ENCODE measurements at regions not wholly inside any gene's neighbourhood (a gene's known extent, or its start where the extent isn't known, plus 50 kb on each side); places are given as distances from the start of the nearest gene placed in this dataset.

DNA sequence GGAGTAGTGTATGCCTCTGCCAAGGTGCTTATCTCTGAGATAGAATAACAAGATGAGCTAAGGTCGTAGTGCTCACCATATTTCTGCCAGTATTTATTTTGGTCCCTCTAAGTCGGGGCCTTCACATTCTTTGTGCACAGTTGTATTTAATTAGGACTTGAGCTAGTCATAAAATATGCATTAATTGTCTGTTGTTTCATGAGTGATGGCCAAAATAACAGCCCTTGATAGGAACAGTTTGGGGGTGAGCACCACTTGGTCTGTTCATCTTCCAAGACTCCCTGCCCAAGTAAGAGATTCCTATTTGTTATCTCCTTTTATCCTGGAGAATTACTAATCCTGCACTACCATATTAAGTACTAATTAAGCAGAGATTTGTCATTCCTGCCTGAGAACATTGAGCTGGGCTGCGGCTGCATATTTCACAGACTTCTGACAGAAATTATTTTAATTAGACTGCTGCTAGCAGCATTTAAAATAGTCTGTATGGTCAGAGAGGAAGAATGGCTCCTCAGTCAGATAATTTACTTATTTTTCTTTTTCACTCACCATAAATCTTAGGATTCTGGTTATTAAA is 435.1 kb downstream of the MTX2 start:
- H3K4me3 Mint-ChIP-seq (ENCODE audit: unreplicated experiment): no peak overlapping the region

DNA sequence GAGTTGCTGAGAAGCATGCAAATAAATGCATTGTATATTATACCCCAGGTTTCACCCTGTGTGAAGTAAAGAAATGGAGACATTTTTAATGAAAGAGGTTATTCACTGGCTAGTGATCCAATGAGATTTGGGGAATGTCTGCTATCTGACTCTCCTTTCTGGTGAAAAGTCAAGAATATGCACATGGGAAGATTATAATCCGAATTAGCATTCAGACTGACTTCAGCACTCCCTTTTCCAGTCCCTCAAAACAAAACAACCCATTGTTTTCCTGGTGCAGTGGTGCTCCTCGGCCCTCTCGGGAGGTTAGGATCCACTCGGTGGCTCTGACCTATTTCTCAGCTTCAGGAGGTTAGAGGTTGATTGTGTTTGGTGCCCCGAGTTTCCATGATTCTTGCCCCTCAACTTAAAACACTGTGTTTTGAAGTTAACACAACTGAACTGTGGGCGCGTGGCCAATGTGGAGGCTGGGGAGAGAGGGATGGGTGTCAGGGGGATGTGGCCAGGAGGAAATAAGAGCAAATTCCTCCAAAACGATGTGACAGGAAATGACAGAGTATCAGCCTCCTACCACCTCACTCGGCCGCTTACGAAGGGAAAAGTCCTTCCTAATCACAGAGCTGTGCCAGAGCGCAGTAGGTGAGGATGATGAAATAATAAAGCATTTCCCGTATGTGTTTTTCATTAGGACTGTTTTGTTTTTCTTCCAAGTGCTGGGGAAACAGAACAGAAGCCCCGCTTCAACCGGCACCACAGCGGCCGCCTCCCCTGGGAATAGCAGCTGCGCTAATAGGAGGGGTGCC is 440.1 kb downstream of the MTX2 start:
- POLR2A ChIA-PET: no interaction called here
- Mint-ChIP-seq H3K27me3 (ENCODE audit: insufficient read depth, unreplicated experiment) (peaks cover 5% of the 10 kb centered on the region), H3K27ac (ENCODE audit: unreplicated experiment) (no peak overlapping the region), H3K4me3 (ENCODE audit: unreplicated experiment) (no peak overlapping the region), H3K4me1 (ENCODE audit: low read depth, unreplicated experiment) (no peaks in the 10 kb centered on the region), H3K9me3 (ENCODE audit: unreplicated experiment) (no peaks in the 10 kb centered on the region), H3K36me3 (ENCODE audit: insufficient read depth, unreplicated experiment) (no peaks in the 10 kb centered on the region)
- DNase-seq: no peak
- Histone ChIP-seq H3K36me3 (ENCODE audit: control insufficient read depth, insufficient read depth, low read length) (no peaks in the 10 kb centered on the region), H3K4me1 (no peaks in the 10 kb centered on the region), H3K4me3 (ENCODE audit: low read depth, low read length) (no peak overlapping the region), H3K9me3 (no peaks in the 10 kb centered on the region), H3K27me3 (replicated peaks; ENCODE audit: control insufficient read depth, insufficient read depth, low read length) (no peaks in the 10 kb centered on the region)
- intact Hi-C loops (cut with micrococcal nuclease; ENCODE audit: unreplicated experiment): no loop called here
- TF ChIP-seq CTCF (IDR thresholded peaks at IDR 0.05; ENCODE audit: insufficient read depth in 1 of 2, low read depth in 1 of 2, low read length in 1 of 2, severe bottlenecking in 1 of 2, unreplicated experiment in 1 of 2): no peak
- CTCF ChIA-PET: no interaction called here
- BruUV-seq (replicated peaks): no TSS peak

More for the DNA sequence above, 435.1 kb downstream of the MTX2 start:
- ChIA-PET CTCF (interaction anchor here (0.6 kb wide), 1 partner anchor 207 kb away, joined by 3 read pairs; no protein-coding TSS in a partner anchor), POLR2A (no interaction called here)
- Histone ChIP-seq H3K4me1 (no peaks in the 10 kb centered on the region), H3K36me3 (ENCODE audit: control insufficient read depth, insufficient read depth, low read length) (no peaks in the 10 kb centered on the region), H3K27me3 (replicated peaks; ENCODE audit: control insufficient read depth, insufficient read depth, low read length) (no peaks in the 10 kb centered on the region), H3K4me3 (ENCODE audit: low read depth, low read length) (no peak overlapping the region), H3K9me3 (no peaks in the 10 kb centered on the region)
- DNase-seq: no peak
- Mint-ChIP-seq H3K9me3 (ENCODE audit: unreplicated experiment) (no peaks in the 10 kb centered on the region), H3K27ac (ENCODE audit: unreplicated experiment) (no peak overlapping the region), H3K27me3 (ENCODE audit: insufficient read depth, unreplicated experiment) (no peaks in the 10 kb centered on the region), H3K36me3 (ENCODE audit: insufficient read depth, unreplicated experiment) (no peaks in the 10 kb centered on the region), H3K4me1 (ENCODE audit: low read depth, unreplicated experiment) (no peaks in the 10 kb centered on the region)
- BruUV-seq (replicated peaks): no TSS peak
- intact Hi-C loops (cut with micrococcal nuclease; ENCODE audit: unreplicated experiment): no loop called here
- no peak for TF ChIP-seq CTCF (IDR thresholded peaks at IDR 0.05; ENCODE audit: insufficient read depth in 1 of 2, low read depth in 1 of 2, low read length in 1 of 2, severe bottlenecking in 1 of 2, unreplicated experiment in 1 of 2)

GRCh38 chr2:176709991-176710390 is 440.7 kb downstream of the MTX2 start:
- Histone ChIP-seq H3K27me3 (replicated peaks; ENCODE audit: control insufficient read depth, insufficient read depth, low read length) (no peaks in the 10 kb centered on the region), H3K4me3 (ENCODE audit: low read depth, low read length) (no peak overlapping the region), H3K9me3 (no peaks in the 10 kb centered on the region), H3K4me1 (no peaks in the 10 kb centered on the region), H3K36me3 (ENCODE audit: control insufficient read depth, insufficient read depth, low read length) (no peaks in the 10 kb centered on the region)
- no peak for TF ChIP-seq CTCF (IDR thresholded peaks at IDR 0.05; ENCODE audit: insufficient read depth in 1 of 2, low read depth in 1 of 2, low read length in 1 of 2, severe bottlenecking in 1 of 2, unreplicated experiment in 1 of 2)
- no peak for DNase-seq
- no peak overlapping the region for H3K27ac Mint-ChIP-seq (ENCODE audit: unreplicated experiment)
- CTCF ChIA-PET: no interaction called here
- H3K4me3 Mint-ChIP-seq (ENCODE audit: unreplicated experiment): no peak overlapping the region
- BruUV-seq (replicated peaks): no TSS peak
- peaks cover 5% of the 10 kb centered on the region for H3K27me3 Mint-ChIP-seq (ENCODE audit: insufficient read depth, unreplicated experiment)
- intact Hi-C loops (cut with micrococcal nuclease; ENCODE audit: unreplicated experiment): no loop called here
- POLR2A ChIA-PET: no interaction called here
- no peaks in the 10 kb centered on the region for H3K4me1 Mint-ChIP-seq (ENCODE audit: low read depth, unreplicated experiment)
- H3K9me3 Mint-ChIP-seq (ENCODE audit: unreplicated experiment): no peaks in the 10 kb centered on the region
- H3K36me3 Mint-ChIP-seq (ENCODE audit: insufficient read depth, unreplicated experiment): no peaks in the 10 kb centered on the region

Measured in Caco-2 (cell line).